B cell (primary cell): ENCODE measurements at regions not wholly inside any gene's neighbourhood (a gene's known extent, or its start where the extent isn't known, plus 50 kb on each side); places are given as distances from the start of the nearest gene placed in this dataset.

Experiments
- ATAC-seq: fragments of 200-7000 bp; cut with Tn5 transposase; one replicate; pipeline ENCODE4 v1.10.0; 2021; ENCODE audit warnings: low read depth, mild to moderate bottlenecking, moderate number of reproducible peaks, moderate library complexity
- CTCF ChIA-PET: fragments of 350-600 bp; sonication (Branson Sonifier 250); formaldehyde crosslinking; loops from one replicate; lab custom pipeline; 2021; ENCODE audit warnings: antibody characterized with exemption, inconsistent platforms; lab: Charles Lee
- POLR2A ChIA-PET: fragments of 350-600 bp; sonication (Branson Sonifier 250); formaldehyde crosslinking; loops from one replicate; lab custom pipeline; 2021; ENCODE audit warnings: antibody characterized with exemption; lab: Charles Lee
- DNase-seq: peaks from one replicate; pipeline ENCODE4 v3.0.0; 2013
- H2AFZ ChIP-seq: 2 replicates; pipeline ENCODE4 v1.6.1; 2012; ENCODE audit warnings: mild to moderate bottlenecking, low read depth, low read length; ENCODE audit not compliant: insufficient read depth, poor library complexity, severe bottlenecking
- H3K27ac ChIP-seq, 2 donors: 1 replicate in 1 of 2; 2 replicates in 1 of 2; pipeline ENCODE4 v1.5.1; 2012 to 2013; ENCODE audit warnings: low read length in 2 of 2, mild to moderate bottlenecking in 2 of 2, moderate library complexity in 1 of 2
- H3K27me3 ChIP-seq, 4 experiments: fragments of 200-600 bp in 1 of 4; sonication (generic) in 1 of 4; replicated peaks in 1 of 4; 1 replicate in 2 of 4; 2 replicates in 2 of 4; pipeline versions ENCODE4 v1.6.1 to v1.7.0; 2013 to 2016; ENCODE audit warnings: low read length in 3 of 4, mild to moderate bottlenecking in 2 of 4, mixed read lengths in 1 of 4, moderate library complexity in 1 of 4; ENCODE audit not compliant: insufficient read depth in 4 of 4, control insufficient read depth in 3 of 4; ENCODE audit errors: control extremely low read depth in 1 of 4
- H3K36me3 ChIP-seq, 2 experiments: replicated peaks in 1 of 2; 1 replicate in 1 of 2; 2 replicates in 1 of 2; pipeline versions ENCODE4 v1.6.1 to v1.7.1; 2013; ENCODE audit warnings: low read length in 1 of 2; ENCODE audit not compliant: insufficient read depth in 2 of 2, control insufficient read depth in 1 of 2; ENCODE audit errors: control extremely low read depth in 1 of 2, extremely low read depth in 1 of 2
- H3K4me1 ChIP-seq, 2 donors: fragments of 200-600 bp in 1 of 2; sonication (generic) in 1 of 2; 1 replicate in 1 of 2; 2 replicates in 1 of 2; pipeline versions ENCODE4 v1.5.1 to v1.6.1; 2013 to 2017; ENCODE audit warnings: low read length in 2 of 2; ENCODE audit not compliant: control insufficient read depth in 2 of 2, insufficient read depth in 2 of 2
- H3K4me2 ChIP-seq: replicated peaks from 2 replicates; pipeline ENCODE3; 2012; ENCODE audit warnings: mild to moderate bottlenecking, low read depth, low read length; ENCODE audit not compliant: poor library complexity, severe bottlenecking
- H3K4me3 ChIP-seq, 5 experiments: fragments of 200-600 bp in 1 of 5; sonication (generic) in 1 of 5; 1 replicate in 3 of 5; 2 replicates in 2 of 5; pipeline versions ENCODE4 v1.5.1 to v1.7.0; 2011 to 2016; ENCODE audit warnings: low read length in 4 of 5, mild to moderate bottlenecking in 4 of 5, low read depth in 2 of 5, control low read depth in 1 of 5, moderate library complexity in 1 of 5; ENCODE audit not compliant: insufficient read depth in 1 of 5; ENCODE audit errors: control extremely low read depth in 1 of 5, extremely low read depth in 1 of 5
- H3K79me2 ChIP-seq: fragments of 200-600 bp; sonication (generic); one replicate; pipeline ENCODE4 v1.6.0; 2016; ENCODE audit warnings: low read length; ENCODE audit not compliant: control insufficient read depth, insufficient read depth
- H3K9ac ChIP-seq: fragments of 200-600 bp; sonication (generic); 2 replicates; pipeline ENCODE4 v1.6.1; 2017; ENCODE audit warnings: mild to moderate bottlenecking, low read length, moderate library complexity
- H3K9me3 ChIP-seq, 3 donors: one replicate each; pipeline versions ENCODE4 v1.6.1 to v1.7.1; 2013; ENCODE audit warnings: low read length in 2 of 3; ENCODE audit not compliant: control insufficient read depth in 2 of 3, insufficient read depth in 1 of 3; ENCODE audit errors: control extremely low read depth in 1 of 3
- H4K20me1 ChIP-seq: 2 replicates; pipeline ENCODE4 v1.6.0; 2012; ENCODE audit warnings: mild to moderate bottlenecking, low read length; ENCODE audit not compliant: insufficient read depth, control insufficient read depth, poor library complexity, severe bottlenecking
- H3K27ac Mint-ChIP-seq: one replicate; pipeline ENCODE4 v1.8.0; 2021; ENCODE audit warnings: mixed read lengths
- H3K27me3 Mint-ChIP-seq: one replicate; pipeline ENCODE4 v1.8.0; 2021; ENCODE audit warnings: mixed read lengths
- H3K4me1 Mint-ChIP-seq: one replicate; pipeline ENCODE4 v1.8.0; 2021; ENCODE audit warnings: mixed read lengths
- H3K4me3 Mint-ChIP-seq: one replicate; pipeline ENCODE4 v1.8.0; 2021; ENCODE audit warnings: mixed read lengths
- H3K9me3 Mint-ChIP-seq: one replicate; pipeline ENCODE4 v1.8.0; 2022; ENCODE audit warnings: mixed read lengths; ENCODE audit not compliant: insufficient read depth
- EZH2 ChIP-seq: IDR thresholded peaks from 2 replicates; pipeline ENCODE4 v1.6.1; 2012; ENCODE audit warnings: borderline replicate concordance, low read depth, mild to moderate bottlenecking, moderate library complexity, low read length; ENCODE audit not compliant: insufficient read depth, poor library complexity, severe bottlenecking
- WGBS: methylation state at CpG from one replicate; pipeline ENCODE4 v1.1.5; 2013; ENCODE audit warnings: missing lambda C conversion rate; ENCODE audit not compliant: insufficient coverage; 5-methylcytosine and 5-hydroxymethylcytosine counted together
- intact Hi-C: fragments of 100-400 bp; cut with micrococcal nuclease; formaldehyde crosslinking; loops from one replicate; pipeline ENCODE4 v1.10.0; 2022
- TF ChIP-seq, protein P1 (sequence below): fragments of 200-600 bp; IDR thresholded peaks from one replicate; pipeline ENCODE4 v1.8.0; 2022; ENCODE audit warnings: antibody characterized with exemption, mild to moderate bottlenecking

DNA sequence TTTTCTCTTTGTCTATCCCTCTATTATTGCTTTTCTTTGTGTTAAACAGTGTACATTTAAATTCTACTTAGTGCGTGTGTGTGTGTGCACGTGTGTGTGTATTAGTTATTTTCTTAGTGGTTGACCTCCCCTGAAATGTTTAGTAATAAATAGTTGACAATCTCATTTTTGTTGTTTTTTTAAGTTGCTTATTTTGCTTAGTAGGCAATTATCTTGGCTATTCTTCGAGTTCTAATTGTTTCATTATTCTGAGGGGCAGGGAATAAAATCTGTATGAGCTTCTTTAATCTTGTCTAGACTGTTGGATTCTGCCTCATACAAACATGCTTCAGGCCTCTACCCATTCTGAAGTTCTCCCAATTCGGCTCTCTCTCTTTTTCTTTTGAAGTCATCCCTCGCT lies 1169.0 kb upstream of the ATXN8OS start:
- H3K27ac Mint-ChIP-seq: no peak overlapping the region
- DNase-seq (no peak), ATAC-seq (no peak)
- no peaks in the 10 kb centered on the region for H3K9me3 ChIP-seq
- no peaks in the 10 kb centered on the region for H4K20me1 ChIP-seq
- intact Hi-C loops: no loop called here
- no peaks in the 10 kb centered on the region for H3K27me3 ChIP-seq
- 86% methylated on average over 1 of the region's 5 CpGs for WGBS
- no peaks in the 10 kb centered on the region for H3K79me2 ChIP-seq
- H3K4me3 Mint-ChIP-seq: no peak overlapping the region
- H3K9me3 Mint-ChIP-seq: no peaks in the 10 kb centered on the region
- no peaks in the 10 kb centered on the region for H3K4me1 Mint-ChIP-seq
- ChIA-PET POLR2A (no interaction called here), CTCF (no interaction called here)
- H3K36me3 ChIP-seq: no peaks in the 10 kb centered on the region
- no peaks in the 10 kb centered on the region for H3K27me3 Mint-ChIP-seq
- no peak for TF ChIP-seq EZH2
- TF ChIP-seq, protein P1, sequence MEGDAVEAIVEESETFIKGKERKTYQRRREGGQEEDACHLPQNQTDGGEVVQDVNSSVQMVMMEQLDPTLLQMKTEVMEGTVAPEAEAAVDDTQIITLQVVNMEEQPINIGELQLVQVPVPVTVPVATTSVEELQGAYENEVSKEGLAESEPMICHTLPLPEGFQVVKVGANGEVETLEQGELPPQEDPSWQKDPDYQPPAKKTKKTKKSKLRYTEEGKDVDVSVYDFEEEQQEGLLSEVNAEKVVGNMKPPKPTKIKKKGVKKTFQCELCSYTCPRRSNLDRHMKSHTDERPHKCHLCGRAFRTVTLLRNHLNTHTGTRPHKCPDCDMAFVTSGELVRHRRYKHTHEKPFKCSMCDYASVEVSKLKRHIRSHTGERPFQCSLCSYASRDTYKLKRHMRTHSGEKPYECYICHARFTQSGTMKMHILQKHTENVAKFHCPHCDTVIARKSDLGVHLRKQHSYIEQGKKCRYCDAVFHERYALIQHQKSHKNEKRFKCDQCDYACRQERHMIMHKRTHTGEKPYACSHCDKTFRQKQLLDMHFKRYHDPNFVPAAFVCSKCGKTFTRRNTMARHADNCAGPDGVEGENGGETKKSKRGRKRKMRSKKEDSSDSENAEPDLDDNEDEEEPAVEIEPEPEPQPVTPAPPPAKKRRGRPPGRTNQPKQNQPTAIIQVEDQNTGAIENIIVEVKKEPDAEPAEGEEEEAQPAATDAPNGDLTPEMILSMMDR: no peak
- H3K4me1 ChIP-seq: no peaks in the 10 kb centered on the region
- no peak overlapping the region for H2AFZ ChIP-seq
- H3K27ac ChIP-seq: no peak overlapping the region
- no peak overlapping the region for H3K4me2 ChIP-seq
- H3K9ac ChIP-seq: no peak overlapping the region
- H3K4me3 ChIP-seq: no peak overlapping the region

- H3K9me3 ChIP-seq: no peaks in the 10 kb centered on the region
- no peak overlapping the region for H3K9ac ChIP-seq
- ChIA-PET CTCF (no interaction called here), POLR2A (no interaction called here)
- TF ChIP-seq, protein P1: no peak
- no peak for TF ChIP-seq EZH2
- H4K20me1 ChIP-seq: no peaks in the 10 kb centered on the region
- 100% methylated on average over 3 of the region's 3 CpGs for WGBS
- no peaks in the 10 kb centered on the region for H3K27me3 Mint-ChIP-seq
- ATAC-seq (no peak), DNase-seq (no peak)
- no peak overlapping the region for H2AFZ ChIP-seq
- no peaks in the 10 kb centered on the region for H3K36me3 ChIP-seq
- no peaks in the 10 kb centered on the region for H3K9me3 Mint-ChIP-seq
- no peaks in the 10 kb centered on the region for H3K79me2 ChIP-seq
- intact Hi-C loops: loop anchor here (10.0 kb wide), 1 partner anchor 384 kb away; no protein-coding TSS in a partner anchor
- no peak overlapping the region for H3K4me3 Mint-ChIP-seq
- H3K27me3 ChIP-seq: no peaks in the 10 kb centered on the region
- H3K4me1 Mint-ChIP-seq: no peaks in the 10 kb centered on the region
- no peak overlapping the region for H3K27ac Mint-ChIP-seq
- no peak overlapping the region for H3K4me3 ChIP-seq
- no peak overlapping the region for H3K27ac ChIP-seq
- no peak overlapping the region for H3K4me2 ChIP-seq
- no peaks in the 10 kb centered on the region for H3K4me1 ChIP-seq
Observed at GRCh38 chr13:68929075-68929745, 1178.4 kb upstream of the ATXN8OS start.
